ENCODE measurements at regions not wholly inside any gene's neighbourhood (a gene's known extent, or its start where the extent isn't known, plus 50 kb on each side); places are given as distances from the start of the nearest gene placed in this dataset.

GRCh38 chr1:104231676-104232075 lies 482.0 kb downstream of the AMY1C start:
- Histone ChIP-seq H3K9ac (ENCODE audit: control insufficient read depth, insufficient read depth, low read length) (no peak overlapping the region), H3K79me2 (ENCODE audit: control insufficient read depth, insufficient read depth, low read length) (no peaks in the 10 kb centered on the region), H4K20me1 (ENCODE audit: control insufficient read depth, insufficient read depth) (no peaks in the 10 kb centered on the region), H3K4me3 (no peak overlapping the region), H3K27ac (ENCODE audit: control insufficient read depth, insufficient read depth) (no peak overlapping the region), H3K36me3 (ENCODE audit: control insufficient read depth in 2 of 2, insufficient read depth in 2 of 2, low read length in 1 of 2) (no peaks in the 10 kb centered on the region), H3K27me3 (replicated peaks in 1 of 2; ENCODE audit: control insufficient read depth in 2 of 2, insufficient read depth in 2 of 2, low read length in 1 of 2) (no peaks in the 10 kb centered on the region), H3K4me2 (ENCODE audit: control insufficient read depth, insufficient read depth) (no peak overlapping the region), H3K9me3 (replicated peaks; ENCODE audit: control insufficient read depth, insufficient read depth, low read length) (no peaks in the 10 kb centered on the region), H2AFZ (ENCODE audit: control insufficient read depth, low read depth, low read length) (no peak overlapping the region), H3K4me1 (ENCODE audit: control insufficient read depth, insufficient read depth, low read length) (no peaks in the 10 kb centered on the region)
- TF ChIP-seq EP300 (IDR thresholded peaks at IDR 0.05; ENCODE audit: borderline replicate concordance in 1 of 2, control insufficient read depth in 1 of 2, low read depth in 2 of 2, low read length in 2 of 2) (no peak), RUNX3 (IDR thresholded peaks at IDR 0.05; ENCODE audit: low read length) (no peak), ZBTB11 (CRISPR knock-in tag; IDR thresholded peaks at IDR 0.05) (no peak), SMC3 (IDR thresholded peaks at IDR 0.05; ENCODE audit: borderline replicate concordance, low read length) (no peak)
- TF ChIP-seq, protein P1, sequence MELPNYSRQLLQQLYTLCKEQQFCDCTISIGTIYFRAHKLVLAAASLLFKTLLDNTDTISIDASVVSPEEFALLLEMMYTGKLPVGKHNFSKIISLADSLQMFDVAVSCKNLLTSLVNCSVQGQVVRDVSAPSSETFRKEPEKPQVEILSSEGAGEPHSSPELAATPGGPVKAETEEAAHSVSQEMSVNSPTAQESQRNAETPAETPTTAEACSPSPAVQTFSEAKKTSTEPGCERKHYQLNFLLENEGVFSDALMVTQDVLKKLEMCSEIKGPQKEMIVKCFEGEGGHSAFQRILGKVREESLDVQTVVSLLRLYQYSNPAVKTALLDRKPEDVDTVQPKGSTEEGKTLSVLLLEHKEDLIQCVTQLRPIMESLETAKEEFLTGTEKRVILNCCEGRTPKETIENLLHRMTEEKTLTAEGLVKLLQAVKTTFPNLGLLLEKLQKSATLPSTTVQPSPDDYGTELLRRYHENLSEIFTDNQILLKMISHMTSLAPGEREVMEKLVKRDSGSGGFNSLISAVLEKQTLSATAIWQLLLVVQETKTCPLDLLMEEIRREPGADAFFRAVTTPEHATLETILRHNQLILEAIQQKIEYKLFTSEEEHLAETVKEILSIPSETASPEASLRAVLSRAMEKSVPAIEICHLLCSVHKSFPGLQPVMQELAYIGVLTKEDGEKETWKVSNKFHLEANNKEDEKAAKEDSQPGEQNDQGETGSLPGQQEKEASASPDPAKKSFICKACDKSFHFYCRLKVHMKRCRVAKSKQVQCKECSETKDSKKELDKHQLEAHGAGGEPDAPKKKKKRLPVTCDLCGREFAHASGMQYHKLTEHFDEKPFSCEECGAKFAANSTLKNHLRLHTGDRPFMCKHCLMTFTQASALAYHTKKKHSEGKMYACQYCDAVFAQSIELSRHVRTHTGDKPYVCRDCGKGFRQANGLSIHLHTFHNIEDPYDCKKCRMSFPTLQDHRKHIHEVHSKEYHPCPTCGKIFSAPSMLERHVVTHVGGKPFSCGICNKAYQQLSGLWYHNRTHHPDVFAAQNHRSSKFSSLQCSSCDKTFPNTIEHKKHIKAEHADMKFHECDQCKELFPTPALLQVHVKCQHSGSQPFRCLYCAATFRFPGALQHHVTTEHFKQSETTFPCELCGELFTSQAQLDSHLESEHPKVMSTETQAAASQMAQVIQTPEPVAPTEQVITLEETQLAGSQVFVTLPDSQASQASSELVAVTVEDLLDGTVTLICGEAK (IDR thresholded peaks at IDR 0.05; ENCODE audit: borderline replicate concordance): no peak
- CTCF ChIA-PET: no interaction called here
- in situ Hi-C loops (cut with MboI) (no loop called here), intact Hi-C loops (cut with micrococcal nuclease; ENCODE audit: unreplicated experiment) (no loop called here)
- DNase-seq (ENCODE audit: low read depth, low spot score) (no peak), FAIRE-seq (no peak), ATAC-seq (no peak)
- SMC1A ChIA-PET (ENCODE audit: uncharacterized antibody, unreplicated experiment): no interaction called here
- no TSS peak for BruUV-seq (replicated peaks)
- RAD21 ChIA-PET (ENCODE audit: unreplicated experiment): no interaction called here
- POLR2A ChIA-PET: no interaction called here
- 21% methylated on average over 4 of the region's 4 CpGs for WGBS (ENCODE audit: insufficient coverage, insufficient replicate concordance, low lambda C conversion rate, missing lambda C conversion rate)

All from GM12878 (cell line).